SK-N-SH (cell line): ENCODE measurements at regions not wholly inside any gene's neighbourhood (a gene's known extent, or its start where the extent isn't known, plus 50 kb on each side); places are given as distances from the start of the nearest gene placed in this dataset.

Source experiments
- CTCF ChIA-PET: fragments of 300-600, 350-600 bp; formaldehyde crosslinking; extraction: SDS; loops from one replicate; lab custom pipeline; 2021; lab: Yijun Ruan, JAX
- POLR2A ChIA-PET: fragments of 350-600 bp; sonication (Branson Sonifier 250); formaldehyde crosslinking; extraction: SDS; loops from one replicate; lab custom pipeline; 2020; ENCODE audit warnings: antibody characterized with exemption, inconsistent platforms; lab: Yijun Ruan, JAX
- DNase-seq: peaks from one replicate; pipeline ENCODE4 v3.0.0; 2012
- H2AFZ ChIP-seq: fragments of 200-600 bp; sonication (generic); 2 replicates; pipeline ENCODE4 v1.8.1; 2016; ENCODE audit warnings: antibody characterized with exemption, mild to moderate bottlenecking, low read depth
- H3F3A ChIP-seq: fragments of 200-600 bp; sonication (generic); replicated peaks from 2 replicates; pipeline ENCODE3; 2016; ENCODE audit warnings: antibody characterized with exemption, mild to moderate bottlenecking; ENCODE audit not compliant: insufficient read depth
- H3K27ac ChIP-seq, 2 experiments: fragments of 200-500 bp in 1 of 2; fragments of 200-600 bp in 1 of 2; sonication (Bioruptor generic) in 1 of 2; sonication (generic), shearing (Covaris generic) in 1 of 2; 2 replicates each; pipeline versions ENCODE4 v1.5.1 to v1.6.1; 2014 to 2016; ENCODE audit warnings: low read depth in 2 of 2, inconsistent platforms in 1 of 2, low read length in 1 of 2, mild to moderate bottlenecking in 1 of 2, mixed read lengths in 1 of 2
- H3K27me3 ChIP-seq: fragments of 200-600 bp; sonication (generic), shearing (Covaris generic); 2 replicates; pipeline ENCODE4 v1.6.1; 2016; ENCODE audit warnings: mixed run types; ENCODE audit not compliant: insufficient read depth
- H3K36me3 ChIP-seq, 2 experiments: fragments of 200-500 bp in 1 of 2; fragments of 200-600 bp in 1 of 2; sonication (Bioruptor generic) in 1 of 2; sonication (generic) in 1 of 2; replicated peaks in 1 of 2; 2 replicates each; pipeline versions ENCODE3 to v1.5.1; 2014 to 2016; ENCODE audit warnings: low read length in 1 of 2, mild to moderate bottlenecking in 1 of 2; ENCODE audit not compliant: insufficient read depth in 2 of 2, control insufficient read depth in 1 of 2
- H3K4me1 ChIP-seq, 2 experiments: fragments of 200-500 bp in 1 of 2; fragments of 200-600 bp in 1 of 2; sonication (Bioruptor generic) in 1 of 2; sonication (generic), shearing (Covaris generic) in 1 of 2; 2 replicates each; pipeline versions ENCODE4 v1.5.1 to v1.6.1; 2014 to 2016; ENCODE audit warnings: low read depth in 1 of 2, low read length in 1 of 2, mixed run types in 1 of 2; ENCODE audit not compliant: insufficient read depth in 2 of 2, control insufficient read depth in 1 of 2
- H3K4me2 ChIP-seq: fragments of 200-600 bp; sonication (generic), shearing (Covaris generic); 2 replicates; pipeline ENCODE4 v1.6.1; 2017; ENCODE audit warnings: mixed run types
- H3K4me3 ChIP-seq, 2 experiments: fragments of 200-500 bp in 1 of 2; fragments of 200-600 bp in 1 of 2; sonication (Bioruptor generic) in 1 of 2; sonication (generic), shearing (Covaris generic) in 1 of 2; 2 replicates each; pipeline versions ENCODE4 v1.5.1 to v1.8.1; 2014 to 2016; ENCODE audit warnings: low read depth in 2 of 2, inconsistent platforms in 1 of 2, low read length in 1 of 2, mild to moderate bottlenecking in 1 of 2, mixed read lengths in 1 of 2, moderate library complexity in 1 of 2
- H3K79me2 ChIP-seq: fragments of 200-600 bp; sonication (generic); 2 replicates; pipeline ENCODE4 v1.8.1; 2017; ENCODE audit warnings: mild to moderate bottlenecking; ENCODE audit not compliant: insufficient read depth
- H3K9ac ChIP-seq: fragments of 200-600 bp; sonication (generic); 2 replicates; pipeline ENCODE4 v1.6.1; 2017; ENCODE audit warnings: mixed run types
- H3K9me2 ChIP-seq: fragments of 200-600 bp; sonication (generic); 2 replicates; pipeline ENCODE4 v1.6.1; 2017; ENCODE audit warnings: mixed run types
- H3K9me3 ChIP-seq: fragments of 200-600 bp; sonication (generic); 2 replicates; pipeline ENCODE4 v1.6.1; 2017; ENCODE audit warnings: mixed run types, mild to moderate bottlenecking, moderate library complexity
- H4K20me1 ChIP-seq: fragments of 200-600 bp; sonication (generic); 2 replicates; pipeline ENCODE4 v1.6.1; 2017; ENCODE audit warnings: mild to moderate bottlenecking, mixed run types; ENCODE audit not compliant: insufficient read depth
- CHD2 ChIP-seq: fragments of 150-350 bp; IDR thresholded peaks from 2 replicates; pipeline ENCODE4 v1.6.1; 2018; ENCODE audit warnings: low read length; ENCODE audit not compliant: partially characterized antibody
- CTCF ChIP-seq: fragments of 200-600 bp; sonication (generic); IDR thresholded peaks from 2 replicates; pipeline ENCODE4 v1.6.1; 2017; ENCODE audit warnings: antibody characterized with exemption, mild to moderate bottlenecking, moderate library complexity
- ELF1 ChIP-seq: IDR thresholded peaks from 2 replicates; pipeline ENCODE4 v1.4.0; 2012
- EP300 ChIP-seq, 2 experiments: IDR thresholded peaks; 2 replicates each; pipeline versions ENCODE4 v1.4.0 to v1.6.1; 2012; ENCODE audit warnings: borderline replicate concordance in 1 of 2, low read depth in 1 of 2, low read length in 1 of 2
- GABPA ChIP-seq: IDR thresholded peaks from 2 replicates; pipeline ENCODE4 v1.4.0; 2012; ENCODE audit warnings: low read depth, mild to moderate bottlenecking
- GATA2 ChIP-seq: sonication (generic); formaldehyde crosslinking; IDR thresholded peaks from 2 replicates; pipeline ENCODE4 v1.5.0; 2020; ENCODE audit warnings: mild to moderate bottlenecking, missing genetic modification reagents
- IRF3 ChIP-seq: fragments of 150-350 bp; IDR thresholded peaks from 2 replicates; pipeline ENCODE4 v1.6.1; 2016; ENCODE audit warnings: mild to moderate bottlenecking, low read depth, low read length
- JUND ChIP-seq: IDR thresholded peaks from 2 replicates; pipeline ENCODE4 v1.4.0; 2012
- MXI1 ChIP-seq: IDR thresholded peaks from 2 replicates; pipeline ENCODE4 v1.6.1; 2012; ENCODE audit warnings: mild to moderate bottlenecking, low read depth, low read length, improper control_type of control experiment
- NFIC ChIP-seq: IDR thresholded peaks from 2 replicates; pipeline ENCODE4 v1.4.0; 2012; ENCODE audit warnings: borderline replicate concordance
- NRF1 ChIP-seq: IDR thresholded peaks from 2 replicates; pipeline ENCODE4 v1.6.1; 2012; ENCODE audit warnings: low read depth, mild to moderate bottlenecking, low read length
- RCOR1 ChIP-seq: fragments of 150-350 bp; IDR thresholded peaks from 2 replicates; pipeline ENCODE4 v1.6.1; 2017; ENCODE audit warnings: antibody characterized with exemption, low read length
- RFX5 ChIP-seq: IDR thresholded peaks from 2 replicates; pipeline ENCODE4 v1.6.1; 2012; ENCODE audit warnings: mild to moderate bottlenecking, improper control_type of control experiment, low read length
- RXRA ChIP-seq: IDR thresholded peaks from 2 replicates; pipeline ENCODE4 v1.4.0; 2012; ENCODE audit warnings: low read depth, mild to moderate bottlenecking, borderline replicate concordance
- SIN3A ChIP-seq: IDR thresholded peaks from 2 replicates; pipeline ENCODE4 v1.6.1; 2012; ENCODE audit warnings: low read depth, mild to moderate bottlenecking, low read length, moderate library complexity, borderline replicate concordance
- SMC3 ChIP-seq: IDR thresholded peaks from 2 replicates; pipeline ENCODE4 v1.6.1; 2012; ENCODE audit warnings: low read depth, low read length, improper control_type of control experiment
- TAF1 ChIP-seq: IDR thresholded peaks from 2 replicates; pipeline ENCODE4 v1.6.1; 2012; ENCODE audit warnings: low read depth, mild to moderate bottlenecking, low read length, moderate library complexity, borderline replicate concordance
- WGBS: methylation state at CpG from one replicate; pipeline ENCODE4 v1.1.6; 2017; ENCODE audit warnings: low lambda C conversion rate; 5-methylcytosine and 5-hydroxymethylcytosine counted together
- TF ChIP-seq, protein P1 (sequence below): IDR thresholded peaks from 2 replicates; pipeline ENCODE4 v1.4.0; 2012; ENCODE audit warnings: low read depth, borderline replicate concordance
- TF ChIP-seq, protein P2 (sequence below): IDR thresholded peaks from 2 replicates; pipeline ENCODE4; 2012

DNA sequence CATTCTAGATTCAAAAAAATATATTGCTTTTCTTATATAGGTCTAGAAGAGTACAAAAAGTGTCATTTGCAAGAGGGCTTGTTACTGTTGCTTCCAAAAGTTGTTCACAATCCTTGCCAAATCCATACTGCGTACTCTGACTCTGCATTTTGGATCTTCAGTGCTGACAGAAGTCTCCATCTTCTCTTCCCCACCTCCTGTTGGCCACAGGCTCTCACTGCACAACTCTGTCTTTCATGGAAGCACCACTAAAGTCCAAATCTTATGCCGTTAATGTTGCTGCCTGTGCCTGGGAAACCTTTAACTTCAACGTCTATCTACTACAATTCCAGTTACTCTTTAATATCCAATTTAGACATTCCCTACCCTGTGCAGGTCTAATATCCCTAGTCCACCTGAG lies 419.9 kb downstream of the NR2F2 start:
- Histone ChIP-seq H3K9ac (no peak overlapping the region), H3K9me3 (no peaks in the 10 kb centered on the region), H3K36me3 (no peaks in the 10 kb centered on the region), H3K79me2 (no peaks in the 10 kb centered on the region), H3K4me2 (no peak overlapping the region), H3K9me2 (no peaks in the 10 kb centered on the region), H3K4me1 (no peaks in the 10 kb centered on the region), H2AFZ (no peak overlapping the region), H3K4me3 (no peak overlapping the region), H3K27ac (no peak overlapping the region), H3K27me3 (no peaks in the 10 kb centered on the region)
- ChIA-PET CTCF (no interaction called here), POLR2A (no interaction called here)
- WGBS = 4% methylated on average over 3 of the region's 3 CpGs
- TF ChIP-seq MXI1 = no peak
- no peak for TF ChIP-seq SIN3A
- TF ChIP-seq CHD2 = no peak
- no peak for TF ChIP-seq NFIC
- no peak for TF ChIP-seq GABPA
- TF ChIP-seq GATA2 = no peak
- TF ChIP-seq, protein P1, sequence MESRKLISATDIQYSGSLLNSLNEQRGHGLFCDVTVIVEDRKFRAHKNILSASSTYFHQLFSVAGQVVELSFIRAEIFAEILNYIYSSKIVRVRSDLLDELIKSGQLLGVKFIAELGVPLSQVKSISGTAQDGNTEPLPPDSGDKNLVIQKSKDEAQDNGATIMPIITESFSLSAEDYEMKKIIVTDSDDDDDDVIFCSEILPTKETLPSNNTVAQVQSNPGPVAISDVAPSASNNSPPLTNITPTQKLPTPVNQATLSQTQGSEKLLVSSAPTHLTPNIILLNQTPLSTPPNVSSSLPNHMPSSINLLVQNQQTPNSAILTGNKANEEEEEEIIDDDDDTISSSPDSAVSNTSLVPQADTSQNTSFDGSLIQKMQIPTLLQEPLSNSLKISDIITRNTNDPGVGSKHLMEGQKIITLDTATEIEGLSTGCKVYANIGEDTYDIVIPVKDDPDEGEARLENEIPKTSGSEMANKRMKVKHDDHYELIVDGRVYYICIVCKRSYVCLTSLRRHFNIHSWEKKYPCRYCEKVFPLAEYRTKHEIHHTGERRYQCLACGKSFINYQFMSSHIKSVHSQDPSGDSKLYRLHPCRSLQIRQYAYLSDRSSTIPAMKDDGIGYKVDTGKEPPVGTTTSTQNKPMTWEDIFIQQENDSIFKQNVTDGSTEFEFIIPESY = no peak
- TF ChIP-seq NRF1 = no peak
- TF ChIP-seq ELF1 = no peak
- no peak for TF ChIP-seq TAF1
- TF ChIP-seq, protein P2, sequence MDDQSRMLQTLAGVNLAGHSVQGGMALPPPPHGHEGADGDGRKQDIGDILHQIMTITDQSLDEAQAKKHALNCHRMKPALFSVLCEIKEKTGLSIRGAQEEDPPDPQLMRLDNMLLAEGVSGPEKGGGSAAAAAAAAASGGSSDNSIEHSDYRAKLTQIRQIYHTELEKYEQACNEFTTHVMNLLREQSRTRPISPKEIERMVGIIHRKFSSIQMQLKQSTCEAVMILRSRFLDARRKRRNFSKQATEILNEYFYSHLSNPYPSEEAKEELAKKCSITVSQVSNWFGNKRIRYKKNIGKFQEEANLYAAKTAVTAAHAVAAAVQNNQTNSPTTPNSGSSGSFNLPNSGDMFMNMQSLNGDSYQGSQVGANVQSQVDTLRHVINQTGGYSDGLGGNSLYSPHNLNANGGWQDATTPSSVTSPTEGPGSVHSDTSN = no peak
- no peak for TF ChIP-seq CTCF
- TF ChIP-seq EP300 (IDR thresholded peaks at IDR 0.05; ENCODE audit: borderline replicate concordance in 1 of 2, low read depth in 1 of 2, low read length in 1 of 2) = no peak
- TF ChIP-seq JUND = no peak
- TF ChIP-seq SMC3 = no peak
- no peak for TF ChIP-seq RCOR1
- no peak for TF ChIP-seq IRF3
- no peak for TF ChIP-seq RFX5
- TF ChIP-seq RXRA = no peak
- TF ChIP-seq, all 33 proteins: peak for 0
- DNase-seq = no peak
- Histone ChIP-seq H4K20me1 (no peaks in the 10 kb centered on the region), H3F3A (no peaks in the 10 kb centered on the region)
